ENCODE measurements at regions not wholly inside any gene's neighbourhood (a gene's known extent, or its start where the extent isn't known, plus 50 kb on each side); places are given as distances from the start of the nearest gene placed in this dataset.

GRCh38 chr17:55582897-55583296 is 71.6 kb upstream of the SMIM36 start:
- ChIA-PET CTCF (interaction anchor here (0.6 kb wide), 1 partner anchor 30 kb away, joined by 3 read pairs; no protein-coding TSS in a partner anchor), POLR2A (no interaction called here)
- TF ChIP-seq PKNOX1 (IDR thresholded peaks at IDR 0.05) (no peak), NFRKB (IDR thresholded peaks at IDR 0.05) (no peak), ZNF384 (IDR thresholded peaks at IDR 0.05) (no peak), L3MBTL2 (conservative IDR thresholded peaks at IDR 0.05) (no peak), BHLHE40 (IDR thresholded peaks at IDR 0.05; ENCODE audit: borderline replicate concordance) (no peak), SP1 (IDR thresholded peaks at IDR 0.05) (no peak), FOXK2 (IDR thresholded peaks at IDR 0.05) (no peak), HDGF (IDR thresholded peaks at IDR 0.05; ENCODE audit: borderline replicate concordance) (no peak), FOXA1 (IDR thresholded peaks at IDR 0.05) (no peak), SUZ12 (IDR thresholded peaks at IDR 0.05) (no peak), ELF4 (IDR thresholded peaks at IDR 0.05) (no peak), ARNT (IDR thresholded peaks at IDR 0.05) (no peak)
- DNase-seq (ENCODE audit: extremely low spot score), result no peak

GRCh38 chr17:55580596-55581133 is 69.4 kb upstream of the SMIM36 start:
- TF ChIP-seq ELF4 (IDR thresholded peaks at IDR 0.05), result no peak
- TF ChIP-seq ZNF384 (IDR thresholded peaks at IDR 0.05), result no peak
- TF ChIP-seq FOXA1 (IDR thresholded peaks at IDR 0.05), result no peak
- TF ChIP-seq FOXM1 (IDR thresholded peaks at IDR 0.05; ENCODE audit: borderline replicate concordance), result no peak
- TF ChIP-seq BHLHE40 (IDR thresholded peaks at IDR 0.05; ENCODE audit: borderline replicate concordance), result no peak
- no peak for TF ChIP-seq SP1 (IDR thresholded peaks at IDR 0.05)
- TF ChIP-seq SUZ12 (IDR thresholded peaks at IDR 0.05), result no peak
- TF ChIP-seq L3MBTL2 (conservative IDR thresholded peaks at IDR 0.05), result no peak
- no peak for TF ChIP-seq ARNT (IDR thresholded peaks at IDR 0.05)
- no peak for TF ChIP-seq TARDBP (IDR thresholded peaks at IDR 0.05)
- TF ChIP-seq PKNOX1 (IDR thresholded peaks at IDR 0.05), result no peak
- TF ChIP-seq CTBP1 (IDR thresholded peaks at IDR 0.05; ENCODE audit: borderline replicate concordance), result no peak
- no peak for TF ChIP-seq LEF1 (IDR thresholded peaks at IDR 0.05; ENCODE audit: borderline replicate concordance)
- TF ChIP-seq HDGF (IDR thresholded peaks at IDR 0.05; ENCODE audit: borderline replicate concordance), result no peak
- CTCF ChIA-PET, result no interaction called here
- no peak for DNase-seq (ENCODE audit: extremely low spot score)
- POLR2A ChIA-PET, result no interaction called here

DNA sequence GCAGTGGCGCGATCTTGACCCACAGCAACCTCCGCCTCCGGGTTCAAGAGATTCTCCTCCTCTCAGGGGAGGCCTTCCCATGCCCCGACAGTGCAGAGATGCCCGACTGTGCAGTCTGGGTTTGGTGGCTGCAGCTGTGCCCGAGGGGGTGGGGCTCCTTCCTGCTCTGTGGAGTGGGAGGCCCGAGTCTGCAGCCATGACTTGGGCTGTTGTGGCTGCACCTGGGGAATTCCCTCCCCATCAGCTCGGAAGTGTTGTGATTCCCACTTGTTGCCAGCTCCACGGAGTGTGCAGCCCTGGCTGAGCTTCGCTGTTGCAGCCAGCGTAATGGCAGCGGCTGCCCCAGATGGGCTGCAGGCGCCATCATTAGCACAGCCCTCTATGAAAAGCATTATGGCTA is 66.4 kb upstream of the SMIM36 start:
- POLR2A ChIA-PET, result no interaction called here
- TF ChIP-seq FOXK2 (IDR thresholded peaks at IDR 0.05) (no peak), SP1 (IDR thresholded peaks at IDR 0.05) (no peak), HDGF (IDR thresholded peaks at IDR 0.05; ENCODE audit: borderline replicate concordance) (no peak), TARDBP (IDR thresholded peaks at IDR 0.05) (no peak), SUZ12 (IDR thresholded peaks at IDR 0.05) (no peak), CTBP1 (IDR thresholded peaks at IDR 0.05; ENCODE audit: borderline replicate concordance) (no peak), BHLHE40 (IDR thresholded peaks at IDR 0.05; ENCODE audit: borderline replicate concordance) (no peak), NFRKB (IDR thresholded peaks at IDR 0.05) (no peak), PKNOX1 (IDR thresholded peaks at IDR 0.05) (no peak), FOXA1 (IDR thresholded peaks at IDR 0.05) (no peak), ELF4 (IDR thresholded peaks at IDR 0.05) (no peak), L3MBTL2 (conservative IDR thresholded peaks at IDR 0.05) (no peak), FOXM1 (IDR thresholded peaks at IDR 0.05; ENCODE audit: borderline replicate concordance) (no peak), LEF1 (IDR thresholded peaks at IDR 0.05; ENCODE audit: borderline replicate concordance) (no peak), ARNT (IDR thresholded peaks at IDR 0.05) (no peak)
- DNase-seq (ENCODE audit: extremely low spot score), result no peak
- CTCF ChIA-PET, result no interaction called here

DNA sequence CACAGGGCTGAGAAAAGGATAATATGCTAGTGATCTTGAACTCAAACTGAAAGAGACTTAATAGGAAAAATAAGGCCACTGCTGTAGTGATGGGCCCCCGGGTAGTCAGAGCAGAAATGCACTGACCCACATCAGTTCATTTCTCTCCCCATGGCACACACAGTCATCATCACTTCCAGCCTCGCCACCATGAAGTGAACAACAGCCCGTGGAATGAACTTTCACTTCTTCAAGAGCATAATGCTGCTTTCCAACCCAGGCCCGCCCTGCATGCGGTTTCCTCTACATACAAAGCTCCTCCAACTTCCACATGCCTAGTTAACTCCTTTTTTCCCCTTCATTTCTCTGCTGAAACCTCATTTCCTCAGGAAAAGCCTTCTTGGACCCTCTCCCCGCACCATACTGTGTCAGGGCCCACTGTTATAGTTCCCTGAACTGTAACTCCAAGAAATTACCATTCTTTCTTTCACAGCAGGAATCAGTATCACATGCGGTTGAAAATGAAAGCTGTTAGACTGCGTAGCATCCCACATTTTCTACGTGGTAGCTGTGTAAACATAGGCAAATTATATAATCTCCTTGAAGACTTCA is 65.8 kb upstream of the SMIM36 start:
- CTCF ChIA-PET, result no interaction called here
- POLR2A ChIA-PET, result no interaction called here
- no peak for DNase-seq (ENCODE audit: extremely low spot score)
- TF ChIP-seq FOXM1 (IDR thresholded peaks at IDR 0.05; ENCODE audit: borderline replicate concordance) (no peak), TARDBP (IDR thresholded peaks at IDR 0.05) (no peak), CTBP1 (IDR thresholded peaks at IDR 0.05; ENCODE audit: borderline replicate concordance) (no peak), HDGF (IDR thresholded peaks at IDR 0.05; ENCODE audit: borderline replicate concordance) (no peak), ELF4 (IDR thresholded peaks at IDR 0.05) (no peak), BHLHE40 (IDR thresholded peaks at IDR 0.05; ENCODE audit: borderline replicate concordance) (no peak), FOXK2 (IDR thresholded peaks at IDR 0.05) (no peak), LEF1 (IDR thresholded peaks at IDR 0.05; ENCODE audit: borderline replicate concordance) (no peak), ZNF384 (IDR thresholded peaks at IDR 0.05) (no peak), L3MBTL2 (conservative IDR thresholded peaks at IDR 0.05) (no peak), NFRKB (IDR thresholded peaks at IDR 0.05) (no peak), SP1 (IDR thresholded peaks at IDR 0.05) (no peak), SUZ12 (IDR thresholded peaks at IDR 0.05) (no peak), PKNOX1 (IDR thresholded peaks at IDR 0.05) (no peak)

- CTCF ChIA-PET, result no interaction called here
- TF ChIP-seq SP1 (IDR thresholded peaks at IDR 0.05) (no peak), TARDBP (IDR thresholded peaks at IDR 0.05) (no peak), NFRKB (IDR thresholded peaks at IDR 0.05) (no peak), HDGF (IDR thresholded peaks at IDR 0.05; ENCODE audit: borderline replicate concordance) (no peak), ARNT (IDR thresholded peaks at IDR 0.05) (no peak)
- DNase-seq (ENCODE audit: extremely low spot score), result no peak
- POLR2A ChIA-PET, result no interaction called here
Measured at GRCh38 chr17:55576237-55576995, 65.2 kb upstream of the SMIM36 start.
